ENCODE measurements at regions not wholly inside any gene's neighbourhood (a gene's known extent, or its start where the extent isn't known, plus 50 kb on each side); places are given as distances from the start of the nearest gene placed in this dataset.

GRCh38 chr5:166582416-166582815, 1709.0 kb upstream of the WWC1 start:
- no peak overlapping the region for H2AK5ac ChIP-seq (ENCODE audit: low read length)
- H4K8ac ChIP-seq (ENCODE audit: low read depth, low read length): no peak overlapping the region
- H3K18ac ChIP-seq (ENCODE audit: low read length): no peak overlapping the region
- H3K27ac ChIP-seq (ENCODE audit: low read depth, low read length): no peak overlapping the region
- no peak overlapping the region for H2AFZ ChIP-seq (ENCODE audit: insufficient read depth, low read length, poor library complexity)
- DNase-seq: peak in 1 of 2 donors; percentile 13
- H3K79me1 ChIP-seq (ENCODE audit: low read length): no peaks in the 10 kb centered on the region
- no peak overlapping the region for H4K12ac ChIP-seq (ENCODE audit: low read depth, low read length)
- no peak overlapping the region for H4K91ac ChIP-seq (ENCODE audit: low read depth, low read length)
- H2BK5ac ChIP-seq (ENCODE audit: low read depth, low read length, poor library complexity): no peak overlapping the region
- no peaks in the 10 kb centered on the region for H3K9me3 ChIP-seq (ENCODE audit: insufficient read depth, low read depth, low read length)
- H3K4ac ChIP-seq (ENCODE audit: low read depth, low read length): no peak overlapping the region
- no peak overlapping the region for H3K23ac ChIP-seq (ENCODE audit: low read length)
- no peaks in the 10 kb centered on the region for H3K36me3 ChIP-seq (ENCODE audit: control insufficient read depth in 1 of 2, insufficient read depth in 2 of 2, low read length in 2 of 2)
- no peak overlapping the region for H3K4me3 ChIP-seq (ENCODE audit: low read depth, low read length)
- H3K4me1 ChIP-seq (ENCODE audit: control insufficient read depth in 1 of 2, insufficient read depth in 2 of 2, low read length in 2 of 2): no peaks in the 10 kb centered on the region
- H2BK120ac ChIP-seq (ENCODE audit: insufficient read depth, low read length, poor library complexity): no peak overlapping the region
- H3K4me2 ChIP-seq (ENCODE audit: low read length): no peak overlapping the region
- H3K9ac ChIP-seq (ENCODE audit: low read length): no peak overlapping the region
- no CpG with 5 or more reads among the region's 4 CpGs for WGBS (ENCODE audit: extremely low coverage, insufficient coverage, insufficient read length)
- H3K79me2 ChIP-seq (ENCODE audit: control insufficient read depth, insufficient read depth, low read length, poor library complexity): no peaks in the 10 kb centered on the region
- no peaks in the 10 kb centered on the region for H3K27me3 ChIP-seq (ENCODE audit: insufficient read depth, low read length)
- no peak overlapping the region for H2BK12ac ChIP-seq (ENCODE audit: low read length)
- H3K14ac ChIP-seq (ENCODE audit: low read length): no peak overlapping the region

GRCh38 chr5:166594567-166594966, 1696.9 kb upstream of the WWC1 start:
- H2AFZ ChIP-seq (ENCODE audit: insufficient read depth, low read length, poor library complexity): no peak overlapping the region
- no peak overlapping the region for H2BK5ac ChIP-seq (ENCODE audit: low read depth, low read length, poor library complexity)
- no peak overlapping the region for H3K27ac ChIP-seq (ENCODE audit: low read depth, low read length)
- H2BK12ac ChIP-seq (ENCODE audit: low read length): no peak overlapping the region
- no peak overlapping the region for H3K4me2 ChIP-seq (ENCODE audit: low read length)
- no peak overlapping the region for H3K18ac ChIP-seq (ENCODE audit: low read length)
- H3K79me1 ChIP-seq (ENCODE audit: low read length): no peaks in the 10 kb centered on the region
- no peaks in the 10 kb centered on the region for H3K9me3 ChIP-seq (ENCODE audit: insufficient read depth, low read depth, low read length)
- no peak overlapping the region for H3K9ac ChIP-seq (ENCODE audit: low read length)
- no peak overlapping the region for H4K91ac ChIP-seq (ENCODE audit: low read depth, low read length)
- H2BK120ac ChIP-seq (ENCODE audit: insufficient read depth, low read length, poor library complexity): no peak overlapping the region
- no peak overlapping the region for H3K23ac ChIP-seq (ENCODE audit: low read length)
- no peak overlapping the region for H3K4me3 ChIP-seq (ENCODE audit: low read depth, low read length)
- no peak overlapping the region for H3K14ac ChIP-seq (ENCODE audit: low read length)
- DNase-seq: no peak
- no peak overlapping the region for H2AK5ac ChIP-seq (ENCODE audit: low read length)
- H4K8ac ChIP-seq (ENCODE audit: low read depth, low read length): no peak overlapping the region
- H3K4me1 ChIP-seq (ENCODE audit: control insufficient read depth in 1 of 2, insufficient read depth in 2 of 2, low read length in 2 of 2): no peaks in the 10 kb centered on the region
- H3K27me3 ChIP-seq (ENCODE audit: insufficient read depth, low read length): no peaks in the 10 kb centered on the region
- H4K12ac ChIP-seq (ENCODE audit: low read depth, low read length): no peak overlapping the region
- no peak overlapping the region for H3K4ac ChIP-seq (ENCODE audit: low read depth, low read length)
- no peaks in the 10 kb centered on the region for H3K36me3 ChIP-seq (ENCODE audit: control insufficient read depth in 1 of 2, insufficient read depth in 2 of 2, low read length in 2 of 2)
- no peaks in the 10 kb centered on the region for H3K79me2 ChIP-seq (ENCODE audit: control insufficient read depth, insufficient read depth, low read length, poor library complexity)

DNA sequence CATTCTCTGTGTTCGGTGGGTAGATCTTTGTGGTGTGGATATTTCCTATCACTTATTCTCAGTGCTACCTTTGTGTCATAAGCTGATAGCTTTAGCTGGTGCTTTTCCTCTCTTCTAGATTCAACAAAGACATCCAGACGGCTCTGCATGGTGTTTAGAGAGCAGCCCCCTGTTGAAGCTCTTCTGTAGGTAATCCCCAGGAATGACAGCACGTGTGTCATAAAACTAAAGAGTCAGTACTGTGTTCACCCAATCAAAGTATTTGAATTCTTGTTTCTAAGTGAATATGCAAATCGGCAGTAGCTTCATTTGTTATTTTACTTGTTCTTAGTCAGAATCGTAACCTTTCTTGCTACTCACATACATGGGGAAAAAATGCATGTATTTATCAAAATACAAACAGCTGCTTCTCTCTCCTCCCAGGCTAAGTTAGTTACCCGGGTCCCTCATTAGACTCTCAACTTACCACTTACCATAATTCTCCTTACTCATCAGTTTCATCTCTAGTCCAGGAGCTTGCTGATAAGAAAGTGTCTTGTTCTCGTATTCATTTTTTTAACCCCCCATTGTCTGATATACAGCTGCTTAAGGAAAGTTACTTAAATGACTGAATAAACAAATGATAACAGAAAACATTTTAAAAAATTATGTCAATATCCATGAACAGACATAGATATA, 1696.0 kb upstream of the WWC1 start:
- no peak overlapping the region for H2BK5ac ChIP-seq (ENCODE audit: low read depth, low read length, poor library complexity)
- H3K4me2 ChIP-seq (ENCODE audit: low read length): no peak overlapping the region
- no peaks in the 10 kb centered on the region for H3K27me3 ChIP-seq (ENCODE audit: insufficient read depth, low read length)
- H3K23ac ChIP-seq (ENCODE audit: low read length): no peak overlapping the region
- H2AFZ ChIP-seq (ENCODE audit: insufficient read depth, low read length, poor library complexity): no peak overlapping the region
- H2BK12ac ChIP-seq (ENCODE audit: low read length): no peak overlapping the region
- no peak overlapping the region for H3K27ac ChIP-seq (ENCODE audit: low read depth, low read length)
- H3K9me3 ChIP-seq (ENCODE audit: insufficient read depth, low read depth, low read length): no peaks in the 10 kb centered on the region
- H3K4ac ChIP-seq (ENCODE audit: low read depth, low read length): no peak overlapping the region
- no peak overlapping the region for H2BK120ac ChIP-seq (ENCODE audit: insufficient read depth, low read length, poor library complexity)
- no peak overlapping the region for H3K18ac ChIP-seq (ENCODE audit: low read length)
- no peak overlapping the region for H3K9ac ChIP-seq (ENCODE audit: low read length)
- no peak overlapping the region for H3K4me3 ChIP-seq (ENCODE audit: low read depth, low read length)
- no peak overlapping the region for H2AK5ac ChIP-seq (ENCODE audit: low read length)
- H3K79me2 ChIP-seq (ENCODE audit: control insufficient read depth, insufficient read depth, low read length, poor library complexity): no peaks in the 10 kb centered on the region
- WGBS (ENCODE audit: extremely low coverage, insufficient coverage, insufficient read length): no CpG with 5 or more reads among the region's 7 CpGs
- H3K4me1 ChIP-seq (ENCODE audit: control insufficient read depth in 1 of 2, insufficient read depth in 2 of 2, low read length in 2 of 2): no peaks in the 10 kb centered on the region
- H4K12ac ChIP-seq (ENCODE audit: low read depth, low read length): no peak overlapping the region
- no peak overlapping the region for H4K8ac ChIP-seq (ENCODE audit: low read depth, low read length)
- DNase-seq: no peak
- no peaks in the 10 kb centered on the region for H3K79me1 ChIP-seq (ENCODE audit: low read length)
- H3K36me3 ChIP-seq (ENCODE audit: control insufficient read depth in 1 of 2, insufficient read depth in 2 of 2, low read length in 2 of 2): no peaks in the 10 kb centered on the region
- no peak overlapping the region for H3K14ac ChIP-seq (ENCODE audit: low read length)
- H4K91ac ChIP-seq (ENCODE audit: low read depth, low read length): no peak overlapping the region

DNA sequence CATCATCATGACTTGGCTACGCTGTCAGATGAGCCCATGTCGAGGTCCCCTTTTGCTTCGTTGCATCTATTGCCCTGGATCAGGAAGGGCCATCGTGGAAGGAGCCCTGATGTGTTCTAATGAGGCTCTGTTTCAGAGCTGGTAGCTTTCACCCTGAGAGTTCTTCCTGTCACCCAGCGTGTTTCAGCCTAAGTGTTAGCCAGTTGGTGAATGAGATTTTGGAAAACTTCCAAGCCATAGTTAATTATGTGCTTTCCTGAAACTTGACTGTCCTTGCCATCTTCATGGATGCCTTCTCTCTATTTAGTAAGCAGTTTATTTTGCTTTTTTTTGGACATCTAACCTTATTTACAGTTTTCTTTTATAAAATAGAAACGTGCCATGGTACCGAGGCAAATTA, 1695.4 kb upstream of the WWC1 start:
- Histone ChIP-seq H3K23ac (ENCODE audit: low read length) (no peak overlapping the region), H2BK12ac (ENCODE audit: low read length) (no peak overlapping the region), H2BK5ac (ENCODE audit: low read depth, low read length, poor library complexity) (no peak overlapping the region), H3K9me3 (ENCODE audit: insufficient read depth, low read depth, low read length) (no peaks in the 10 kb centered on the region), H3K4ac (ENCODE audit: low read depth, low read length) (no peak overlapping the region), H3K36me3 (ENCODE audit: control insufficient read depth in 1 of 2, insufficient read depth in 2 of 2, low read length in 2 of 2) (no peaks in the 10 kb centered on the region), H3K27me3 (ENCODE audit: insufficient read depth, low read length) (no peaks in the 10 kb centered on the region), H3K9ac (ENCODE audit: low read length) (no peak overlapping the region), H4K8ac (ENCODE audit: low read depth, low read length) (no peak overlapping the region), H3K27ac (ENCODE audit: low read depth, low read length) (no peak overlapping the region), H2AFZ (ENCODE audit: insufficient read depth, low read length, poor library complexity) (no peak overlapping the region), H3K14ac (ENCODE audit: low read length) (no peak overlapping the region), H3K79me1 (ENCODE audit: low read length) (no peaks in the 10 kb centered on the region), H2AK5ac (ENCODE audit: low read length) (no peak overlapping the region), H4K91ac (ENCODE audit: low read depth, low read length) (no peak overlapping the region), H3K79me2 (ENCODE audit: control insufficient read depth, insufficient read depth, low read length, poor library complexity) (no peaks in the 10 kb centered on the region), H3K18ac (ENCODE audit: low read length) (no peak overlapping the region), H3K4me3 (ENCODE audit: low read depth, low read length) (no peak overlapping the region), H3K4me1 (ENCODE audit: control insufficient read depth in 1 of 2, insufficient read depth in 2 of 2, low read length in 2 of 2) (no peaks in the 10 kb centered on the region), H3K4me2 (ENCODE audit: low read length) (no peak overlapping the region), H4K12ac (ENCODE audit: low read depth, low read length) (no peak overlapping the region), H2BK120ac (ENCODE audit: insufficient read depth, low read length, poor library complexity) (no peak overlapping the region)
- no CpG with 5 or more reads among the region's 7 CpGs for WGBS (ENCODE audit: extremely low coverage, insufficient coverage, insufficient read length)
- no peak for DNase-seq

Measured in trophoblast cell (in vitro differentiated cells and primary cell).